D721Med (cell line): ENCODE measurements at regions not wholly inside any gene's neighbourhood (a gene's known extent, or its start where the extent isn't known, plus 50 kb on each side); places are given as distances from the start of the nearest gene placed in this dataset.

Source experiments
- DNase-seq: peaks from one replicate; pipeline ENCODE4 v3.0.0; 2011; ENCODE audit warnings: low spot score; ENCODE audit not compliant: insufficient read length
- FAIRE-seq: peaks from 2 replicates; lab custom pipeline; 2011; peaks lifted over from hg19 to GRCh38; lab: Jason Lieb, UNC
- TF ChIP-seq, protein P1 (sequence below): IDR thresholded peaks from 2 replicates; pipeline ENCODE4 v1.5.1; 2012; ENCODE audit warnings: mild to moderate bottlenecking, control low read depth; ENCODE audit not compliant: insufficient read depth; ENCODE audit errors: missing control alignments

DNA sequence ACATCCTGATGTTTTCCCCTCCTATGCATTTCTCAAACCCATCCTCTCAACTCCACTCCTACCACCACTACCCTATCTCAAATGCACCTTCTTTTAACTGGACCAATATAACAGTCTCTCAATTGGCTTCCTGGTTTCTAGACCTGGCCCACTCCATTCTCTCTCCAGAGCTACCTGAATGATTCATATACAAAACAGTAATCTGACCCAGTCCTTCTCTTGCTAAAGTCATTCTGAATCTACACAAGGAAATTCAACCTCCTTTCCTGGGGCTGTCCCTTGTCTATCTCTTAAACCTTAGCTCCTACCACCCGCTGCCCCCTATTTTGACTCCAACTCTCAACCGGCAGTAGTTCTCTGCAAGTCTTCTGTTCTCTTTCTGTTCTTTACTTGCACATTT is 97.2 kb downstream of the PCSK1 start:
- FAIRE-seq (no peak), DNase-seq (no peak)
- TF ChIP-seq, protein P1, sequence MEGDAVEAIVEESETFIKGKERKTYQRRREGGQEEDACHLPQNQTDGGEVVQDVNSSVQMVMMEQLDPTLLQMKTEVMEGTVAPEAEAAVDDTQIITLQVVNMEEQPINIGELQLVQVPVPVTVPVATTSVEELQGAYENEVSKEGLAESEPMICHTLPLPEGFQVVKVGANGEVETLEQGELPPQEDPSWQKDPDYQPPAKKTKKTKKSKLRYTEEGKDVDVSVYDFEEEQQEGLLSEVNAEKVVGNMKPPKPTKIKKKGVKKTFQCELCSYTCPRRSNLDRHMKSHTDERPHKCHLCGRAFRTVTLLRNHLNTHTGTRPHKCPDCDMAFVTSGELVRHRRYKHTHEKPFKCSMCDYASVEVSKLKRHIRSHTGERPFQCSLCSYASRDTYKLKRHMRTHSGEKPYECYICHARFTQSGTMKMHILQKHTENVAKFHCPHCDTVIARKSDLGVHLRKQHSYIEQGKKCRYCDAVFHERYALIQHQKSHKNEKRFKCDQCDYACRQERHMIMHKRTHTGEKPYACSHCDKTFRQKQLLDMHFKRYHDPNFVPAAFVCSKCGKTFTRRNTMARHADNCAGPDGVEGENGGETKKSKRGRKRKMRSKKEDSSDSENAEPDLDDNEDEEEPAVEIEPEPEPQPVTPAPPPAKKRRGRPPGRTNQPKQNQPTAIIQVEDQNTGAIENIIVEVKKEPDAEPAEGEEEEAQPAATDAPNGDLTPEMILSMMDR, result no peak

DNA sequence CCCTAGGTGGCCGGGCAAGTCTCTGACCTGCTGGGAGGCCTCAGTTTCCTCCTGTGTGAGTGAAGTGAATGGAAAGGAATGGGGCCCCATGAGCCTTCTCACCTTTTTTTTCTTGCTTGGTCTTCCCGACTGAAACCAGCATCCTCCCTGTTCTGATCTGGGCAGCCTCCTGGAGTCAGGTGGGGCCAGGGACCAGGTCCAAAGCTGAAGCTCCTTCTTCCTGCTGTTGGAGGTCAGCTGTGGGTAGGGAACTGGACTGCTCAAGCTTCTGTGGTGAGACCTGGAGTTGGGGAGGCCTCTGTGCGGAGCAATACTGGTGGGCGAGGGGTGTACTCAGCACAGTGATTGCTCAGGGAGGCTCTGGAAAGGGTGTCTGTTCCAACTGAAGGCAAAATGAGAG is 99.7 kb downstream of the PCSK1 start:
- DNase-seq (no peak), FAIRE-seq (no peak)
- TF ChIP-seq, protein P1, result no peak

DNA sequence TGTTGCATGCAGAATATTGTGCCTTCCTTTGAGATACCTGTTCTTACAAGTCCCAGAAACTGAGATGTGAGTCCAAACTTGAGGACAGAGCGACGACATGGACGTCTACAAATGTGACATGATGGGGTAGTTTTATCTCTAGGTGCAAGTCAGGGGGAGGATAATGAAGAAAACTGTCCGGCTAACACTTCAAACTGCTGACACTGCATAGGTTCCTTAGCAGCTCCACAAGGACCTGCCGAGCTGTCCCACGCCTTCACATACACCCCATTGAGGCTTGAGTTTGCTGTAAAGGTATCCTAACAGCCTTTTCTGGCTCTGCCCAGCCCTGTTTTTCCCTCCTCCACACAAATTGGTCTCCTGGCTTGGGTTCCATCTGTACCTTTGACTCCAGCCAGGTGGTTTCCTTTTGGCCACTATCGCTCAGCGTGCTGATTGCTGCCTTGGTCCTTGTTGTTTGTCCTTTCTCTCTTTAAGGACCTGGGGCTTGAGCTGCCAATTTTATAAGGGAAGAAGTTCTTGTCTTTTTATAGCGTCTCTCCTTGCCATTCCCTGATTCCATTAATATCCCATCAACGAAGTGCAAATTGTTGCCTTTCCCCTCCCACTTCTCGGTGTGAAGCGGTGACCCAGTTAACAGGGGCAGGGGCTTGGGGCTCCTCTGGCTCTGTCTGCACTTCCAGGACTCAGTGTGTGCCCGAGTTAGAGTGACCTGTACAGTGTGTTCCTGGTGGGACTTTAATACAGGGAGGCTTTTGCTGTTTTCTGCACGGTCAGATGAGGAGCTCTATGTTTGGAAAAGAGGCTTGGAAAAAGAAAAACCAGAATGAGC is 100.3 kb downstream of the PCSK1 start:
- FAIRE-seq (no peak), DNase-seq (no peak)
- TF ChIP-seq, protein P1, result no peak

DNA sequence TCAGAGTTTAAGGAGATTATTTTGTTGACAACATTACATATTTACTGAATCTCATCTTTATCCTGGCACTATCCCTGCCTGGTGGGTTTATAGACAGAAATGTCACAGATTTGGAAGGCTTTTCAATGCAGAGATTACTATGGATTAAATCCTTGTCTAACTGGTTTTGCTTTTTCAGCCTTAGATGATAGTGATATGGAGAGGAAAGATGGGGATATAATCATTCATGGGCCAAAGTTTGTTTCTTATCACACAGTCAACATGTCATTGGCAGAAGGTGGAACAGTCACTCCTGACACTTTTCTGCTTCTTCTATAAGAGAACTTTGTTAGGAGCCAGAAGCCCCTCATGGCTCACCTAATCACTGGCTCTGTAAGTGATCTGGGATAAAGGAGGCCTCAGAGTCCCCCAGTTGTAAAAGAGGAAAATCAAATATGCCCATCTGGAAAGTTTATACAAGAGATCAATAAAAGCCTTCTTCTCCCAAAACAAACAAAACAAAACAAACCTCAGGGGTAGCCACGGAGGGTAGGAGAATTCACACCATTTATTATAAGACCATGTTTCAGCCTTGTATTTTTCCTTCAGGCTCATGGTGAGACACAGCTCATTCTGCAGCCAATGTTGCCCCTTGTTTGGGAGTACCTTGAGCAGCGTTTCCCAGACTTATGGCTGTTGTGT is 101.2 kb downstream of the PCSK1 start:
- DNase-seq, result no peak
- no peak for FAIRE-seq
- TF ChIP-seq, protein P1, result no peak

DNA sequence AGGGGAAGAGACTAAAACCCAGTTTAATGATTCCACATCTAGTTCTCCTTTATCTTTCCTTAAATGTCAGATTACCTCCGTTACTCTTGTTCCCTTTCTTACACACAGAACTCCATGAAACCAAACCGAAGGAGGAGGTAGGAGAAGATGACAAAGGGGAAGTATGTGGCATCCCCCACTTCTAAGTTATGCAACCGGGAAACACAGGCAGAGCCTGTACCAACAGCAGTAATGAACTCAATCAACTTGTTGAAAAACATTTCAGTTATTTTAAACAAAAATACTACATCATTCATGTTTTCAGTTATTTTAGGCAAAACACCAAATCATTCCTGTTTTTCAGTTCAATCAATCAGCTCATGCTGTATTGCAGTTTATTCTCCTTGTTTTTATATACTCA is 101.8 kb downstream of the PCSK1 start:
- no peak for DNase-seq
- TF ChIP-seq, protein P1, result no peak
- no peak for FAIRE-seq

DNA sequence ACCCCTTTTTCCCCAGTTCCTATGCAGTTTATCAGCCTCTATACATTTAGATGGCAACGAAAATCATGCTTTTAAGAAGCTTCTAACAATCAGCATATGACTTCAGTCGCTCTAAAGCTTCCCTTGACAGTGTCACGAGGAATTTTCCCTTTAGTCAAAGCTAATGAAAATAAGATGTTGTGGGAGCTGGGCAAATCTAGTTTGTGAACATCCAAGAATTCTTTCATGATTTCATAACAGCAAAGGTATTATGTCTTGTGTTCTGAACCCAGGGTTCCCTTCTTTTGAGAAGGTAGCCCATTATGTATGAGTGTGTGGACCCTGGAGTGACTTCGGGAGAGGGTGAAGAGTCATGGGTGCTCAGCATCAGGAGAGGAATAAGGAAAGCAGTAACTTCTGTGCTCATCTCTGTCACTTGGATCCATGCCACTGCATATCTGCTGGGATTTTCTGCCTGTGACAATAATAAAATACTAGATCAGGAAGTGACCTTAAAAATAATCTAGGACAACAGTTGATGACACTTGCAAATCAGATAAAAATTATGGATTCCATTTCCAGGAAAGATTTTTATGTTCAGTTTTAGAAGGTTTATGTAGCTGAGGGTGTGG is 102.4 kb downstream of the PCSK1 start:
- DNase-seq, result no peak
- no peak for FAIRE-seq

More for the DNA sequence above, 102.4 kb downstream of the PCSK1 start:
- TF ChIP-seq, protein P1, result no peak
